ENCODE measurements at regions not wholly inside any gene's neighbourhood (a gene's known extent, or its start where the extent isn't known, plus 50 kb on each side); places are given as distances from the start of the nearest gene placed in this dataset.
"Not testable (repeated sequence)": the region's sequence is repeated elsewhere in the genome, so short reads cannot be mapped to it uniquely, and the experiment has no call there.

DNA sequence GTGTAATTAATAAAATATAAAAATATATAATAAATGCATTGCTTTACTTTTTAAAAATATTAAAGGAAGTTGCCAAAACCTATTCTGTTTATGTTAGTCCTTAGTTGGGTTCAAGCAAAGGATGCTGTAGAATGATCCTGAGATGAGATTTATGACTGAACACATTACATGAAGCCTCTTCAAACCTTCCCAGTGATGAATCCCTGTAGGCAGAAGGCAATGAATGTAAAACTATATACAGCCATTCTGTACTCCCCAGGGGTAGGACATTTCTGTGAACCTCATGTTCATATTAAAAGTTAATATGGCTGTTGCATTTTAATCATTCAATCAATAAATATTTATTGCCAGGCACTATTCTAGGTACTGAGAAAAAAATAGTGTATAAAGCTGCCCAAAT is 166.0 kb downstream of the RFPL4B start:
- no peak for DNase-seq (ENCODE audit: low read depth)

- no peak for DNase-seq (ENCODE audit: low read depth)
Measured at GRCh38 chr6:112522587-112522986, 175.5 kb downstream of the RFPL4B start.

DNA sequence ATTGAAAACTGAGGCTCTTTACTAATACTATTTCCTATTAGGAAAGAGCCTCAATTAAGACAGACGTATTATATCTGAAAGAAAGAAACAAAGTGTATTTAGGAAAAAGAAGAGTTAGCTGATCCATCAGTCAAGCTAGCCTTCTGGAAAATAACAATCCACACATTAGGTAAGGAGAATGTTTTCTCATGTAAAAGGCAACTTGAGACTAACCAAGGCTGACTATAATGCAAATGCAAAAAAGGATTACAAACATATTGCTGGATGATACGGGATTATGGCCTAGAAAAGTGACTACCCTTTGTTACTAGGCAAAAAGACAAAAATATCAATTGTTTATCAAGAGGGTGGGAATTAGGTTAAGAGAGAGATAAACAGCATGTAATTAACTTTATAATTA is 176.9 kb downstream of the RFPL4B start:
- no peak for DNase-seq (ENCODE audit: low read depth)

DNA sequence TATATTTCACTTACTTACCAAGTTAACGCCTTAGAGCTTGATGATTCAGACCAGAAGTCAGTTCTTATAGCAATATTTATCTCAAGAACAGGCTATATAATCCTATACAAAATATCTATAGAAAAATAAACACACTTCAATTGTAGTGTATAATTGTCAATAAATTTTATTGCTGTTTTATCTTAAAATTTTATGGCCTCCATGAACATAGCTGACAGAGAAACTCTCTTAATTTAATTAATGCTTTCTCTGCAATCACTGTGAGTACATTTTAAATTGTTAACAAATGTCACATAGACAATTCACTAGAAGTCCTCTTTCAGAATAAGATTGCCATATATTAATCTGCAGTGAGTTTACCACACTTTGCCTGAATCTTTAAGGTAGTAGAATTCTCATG is 178.6 kb downstream of the RFPL4B start:
- DNase-seq (ENCODE audit: low read depth), result no peak

DNA sequence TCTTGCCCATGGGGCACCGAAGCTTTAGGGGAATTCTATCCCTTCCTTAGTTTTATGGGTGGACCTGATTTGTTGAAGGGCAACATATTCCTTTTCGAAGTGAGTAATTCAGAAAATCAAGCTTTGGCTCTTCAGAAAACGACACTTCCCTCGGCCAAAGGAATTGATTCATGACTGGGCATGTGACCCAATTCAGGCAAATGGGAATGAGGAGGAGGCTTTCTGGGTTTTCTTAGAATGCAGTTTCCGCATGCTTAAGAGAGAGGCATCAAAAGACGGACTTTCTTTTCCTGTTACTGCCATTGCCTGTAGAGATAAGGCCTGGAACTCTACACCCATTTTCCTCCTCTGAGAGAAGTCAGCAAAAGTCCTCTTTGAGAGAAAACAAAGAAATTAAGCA is 179.5 kb downstream of the RFPL4B start:
- no peak for DNase-seq (ENCODE audit: low read depth)

GRCh38 chr6:112528306-112528705 is 181.2 kb downstream of the RFPL4B start:
- not testable (repeated sequence) for DNase-seq (ENCODE audit: low read depth)

- DNase-seq (ENCODE audit: low read depth), result no peak
Measured at GRCh38 chr6:112535816-112536215, 188.7 kb downstream of the RFPL4B start.

- DNase-seq (ENCODE audit: low read depth), result no peak
Measured at GRCh38 chr6:112539355-112539754, 192.2 kb downstream of the RFPL4B start.

DNA sequence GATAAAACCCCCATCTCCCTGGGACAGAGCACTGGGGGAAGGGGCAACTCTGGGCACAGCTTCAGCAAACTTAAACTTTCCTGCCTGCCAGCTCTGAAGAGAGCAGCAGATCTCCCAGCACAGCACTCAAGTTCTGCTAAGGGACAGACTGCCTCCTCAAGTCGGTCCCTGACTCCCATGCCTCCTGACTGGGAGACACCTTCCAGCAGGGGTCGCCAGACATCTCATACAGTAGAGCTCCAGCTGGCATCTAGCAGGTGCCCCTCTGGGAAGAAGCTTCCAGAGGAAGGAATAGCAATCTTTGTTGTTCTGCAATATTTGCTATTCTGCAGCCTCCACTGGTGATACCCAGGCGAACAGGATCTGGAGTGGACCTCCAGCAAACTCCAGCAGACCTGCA is 194.7 kb downstream of the RFPL4B start:
- not testable (repeated sequence) for DNase-seq (ENCODE audit: low read depth)

- not testable (repeated sequence) for DNase-seq (ENCODE audit: low read depth)
Measured at GRCh38 chr6:112547321-112548085, 200.4 kb downstream of the RFPL4B start.

DNA sequence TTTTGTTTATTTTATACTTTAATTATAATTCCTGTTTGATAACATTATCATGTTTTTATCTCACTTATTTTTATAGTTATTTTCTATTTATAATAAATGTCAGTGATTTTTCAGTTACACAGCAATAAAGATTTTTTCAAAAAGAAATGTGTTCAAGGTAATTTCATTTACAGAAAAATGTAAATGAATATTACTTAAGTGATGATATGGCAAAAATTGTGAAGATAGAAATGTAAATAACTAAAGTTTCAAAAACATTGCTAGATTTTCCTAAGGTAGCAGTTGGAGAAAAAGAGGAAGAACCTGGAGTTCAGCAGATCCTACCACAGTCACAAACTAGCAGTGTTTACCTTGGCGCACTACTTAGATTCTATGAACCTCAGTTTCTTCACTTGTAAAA is 202.6 kb downstream of the RFPL4B start:
- DNase-seq (ENCODE audit: low read depth), result no peak

- DNase-seq (ENCODE audit: low read depth), result no peak
Measured at GRCh38 chr6:112557435-112557834, 210.3 kb downstream of the RFPL4B start.

GRCh38 chr6:112557961-112558360 is 210.8 kb downstream of the RFPL4B start:
- DNase-seq (ENCODE audit: low read depth), result no peak

- DNase-seq (ENCODE audit: low read depth), result no peak
Measured at GRCh38 chr6:112560651-112561050, 213.5 kb downstream of the RFPL4B start.

DNA sequence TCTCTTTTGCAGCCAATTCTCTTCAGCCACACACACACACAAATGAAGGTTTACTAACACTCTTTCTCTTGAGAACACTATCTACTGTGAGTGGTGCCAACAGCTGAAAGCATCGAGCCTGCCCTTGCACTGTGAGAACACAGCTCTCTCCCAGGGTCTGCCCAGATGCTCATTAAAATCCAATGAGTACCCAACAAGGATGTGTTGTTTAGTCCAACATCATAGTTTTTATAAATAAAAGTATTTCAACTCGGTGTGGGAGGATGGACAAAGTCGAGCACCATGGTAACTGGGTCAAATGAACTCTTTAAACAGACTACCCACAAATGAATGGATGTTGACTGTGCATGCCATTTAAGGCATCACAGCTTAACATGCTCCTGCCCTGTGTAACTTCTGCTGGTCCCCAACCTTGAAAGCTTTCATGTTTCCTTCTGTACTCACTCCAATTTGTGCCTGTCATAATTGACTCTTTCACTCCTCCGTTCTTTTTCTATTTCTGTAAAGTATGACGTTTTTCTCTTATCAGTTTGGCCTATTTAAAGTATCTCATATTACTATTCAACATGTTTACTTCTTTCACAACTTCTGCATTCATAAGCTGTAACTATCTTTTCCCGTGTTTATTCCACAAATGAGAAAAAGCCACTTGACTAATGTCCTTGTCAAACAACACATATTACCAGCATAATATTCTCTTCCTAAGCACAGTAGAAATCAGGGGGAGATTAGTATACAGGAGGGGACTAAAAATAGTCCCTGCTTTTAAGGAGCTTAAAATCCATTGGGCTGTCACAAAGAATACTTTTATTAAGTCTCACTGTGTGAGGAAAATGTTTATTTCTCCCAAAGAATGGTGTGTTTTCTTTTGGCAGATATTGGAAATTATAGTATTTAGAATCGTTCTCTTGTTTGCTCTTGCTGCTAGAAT is 215.4 kb downstream of the RFPL4B start:
- no peak for DNase-seq (ENCODE audit: low read depth)

- DNase-seq (ENCODE audit: low read depth), result no peak
Measured at GRCh38 chr6:112563368-112563767, 216.2 kb downstream of the RFPL4B start.

DNA sequence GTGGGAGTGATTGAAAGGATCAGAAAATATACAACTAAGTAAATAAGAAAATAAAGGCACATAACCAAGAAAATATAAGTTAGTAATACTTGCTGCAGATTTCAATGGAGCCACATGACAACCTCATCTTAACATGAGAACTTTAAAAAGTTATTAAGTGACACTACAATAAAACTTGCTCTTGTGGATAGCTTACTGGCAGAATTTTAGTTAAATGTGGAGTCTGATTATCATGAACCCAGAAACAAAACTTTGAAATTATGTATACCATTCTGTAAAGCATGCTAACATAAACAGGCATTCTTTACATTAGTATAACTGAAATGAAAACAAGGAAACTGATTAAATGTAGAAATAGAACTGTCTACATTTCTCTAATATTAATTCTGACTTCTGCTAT is 220.9 kb downstream of the RFPL4B start:
- no peak for DNase-seq (ENCODE audit: low read depth)

GRCh38 chr6:112571488-112572270 is 224.5 kb downstream of the RFPL4B start:
- no peak for DNase-seq (ENCODE audit: low read depth)

GRCh38 chr6:112574190-112574589 is 227.1 kb downstream of the RFPL4B start:
- no peak for DNase-seq (ENCODE audit: low read depth)

GRCh38 chr6:112575309-112575834 is 228.2 kb downstream of the RFPL4B start:
- DNase-seq (ENCODE audit: low read depth), result no peak

GRCh38 chr6:112576423-112576822 is 229.3 kb downstream of the RFPL4B start:
- no peak for DNase-seq (ENCODE audit: low read depth)

- no peak for DNase-seq (ENCODE audit: low read depth)
Measured at GRCh38 chr6:112579601-112580000, 232.5 kb downstream of the RFPL4B start.
